ENCODE measurements at regions not wholly inside any gene's neighbourhood (a gene's known extent, or its start where the extent isn't known, plus 50 kb on each side); places are given as distances from the start of the nearest gene placed in this dataset.

DNA sequence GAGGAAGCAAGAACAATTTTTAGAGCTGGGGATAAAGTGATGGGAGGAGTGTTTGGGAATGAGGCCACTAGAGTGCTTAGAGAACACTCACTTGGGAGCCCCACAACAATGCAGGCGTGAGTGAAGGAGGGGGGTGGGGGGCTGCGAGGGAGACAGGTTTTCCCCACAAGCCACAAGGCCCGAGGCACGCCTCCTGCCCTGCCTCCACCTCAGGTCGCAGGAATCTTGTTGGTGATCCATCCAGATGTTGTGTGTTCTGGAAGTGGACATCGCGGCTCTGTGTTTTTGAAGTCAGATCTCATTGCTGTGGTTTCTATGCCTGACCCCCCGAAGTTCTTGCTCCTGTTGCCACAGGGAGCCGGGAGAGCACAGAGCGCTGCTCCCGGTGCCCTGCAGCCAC, 178.0 kb upstream of the BMPER start:
- no peak for DNase-seq (ENCODE audit: low read depth)

GRCh38 chr7:33728873-33729551, 176.3 kb upstream of the BMPER start:
- no peak for DNase-seq (ENCODE audit: low read depth)

DNA sequence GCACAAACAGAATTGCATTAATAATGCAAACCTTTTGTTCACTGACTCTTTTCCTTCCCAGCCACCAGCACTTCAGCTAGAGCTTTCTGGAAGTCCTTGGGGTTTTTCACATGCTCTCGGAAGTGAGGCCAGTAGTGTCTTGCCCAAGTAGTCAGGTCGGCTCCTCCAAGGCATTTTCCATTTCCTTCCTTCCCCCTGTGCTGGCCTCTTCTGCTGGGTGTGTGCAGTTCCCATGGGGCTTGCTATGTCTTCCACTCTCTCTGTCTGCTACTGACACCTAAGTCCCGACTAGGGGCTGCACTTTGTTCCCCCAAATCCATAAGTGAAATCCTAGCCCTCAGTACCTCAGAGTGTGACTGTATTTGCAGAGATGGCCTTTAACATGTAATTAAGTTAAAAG, 175.6 kb upstream of the BMPER start:
- no peak for DNase-seq (ENCODE audit: low read depth)

GRCh38 chr7:33730958-33731357, 174.4 kb upstream of the BMPER start:
- DNase-seq (ENCODE audit: low read depth): no peak

- no peak for DNase-seq (ENCODE audit: low read depth)
Observed at GRCh38 chr7:33731912-33732311, 173.4 kb upstream of the BMPER start.

- no peak for DNase-seq (ENCODE audit: low read depth)
Observed at GRCh38 chr7:33732462-33732861, 172.9 kb upstream of the BMPER start.

DNA sequence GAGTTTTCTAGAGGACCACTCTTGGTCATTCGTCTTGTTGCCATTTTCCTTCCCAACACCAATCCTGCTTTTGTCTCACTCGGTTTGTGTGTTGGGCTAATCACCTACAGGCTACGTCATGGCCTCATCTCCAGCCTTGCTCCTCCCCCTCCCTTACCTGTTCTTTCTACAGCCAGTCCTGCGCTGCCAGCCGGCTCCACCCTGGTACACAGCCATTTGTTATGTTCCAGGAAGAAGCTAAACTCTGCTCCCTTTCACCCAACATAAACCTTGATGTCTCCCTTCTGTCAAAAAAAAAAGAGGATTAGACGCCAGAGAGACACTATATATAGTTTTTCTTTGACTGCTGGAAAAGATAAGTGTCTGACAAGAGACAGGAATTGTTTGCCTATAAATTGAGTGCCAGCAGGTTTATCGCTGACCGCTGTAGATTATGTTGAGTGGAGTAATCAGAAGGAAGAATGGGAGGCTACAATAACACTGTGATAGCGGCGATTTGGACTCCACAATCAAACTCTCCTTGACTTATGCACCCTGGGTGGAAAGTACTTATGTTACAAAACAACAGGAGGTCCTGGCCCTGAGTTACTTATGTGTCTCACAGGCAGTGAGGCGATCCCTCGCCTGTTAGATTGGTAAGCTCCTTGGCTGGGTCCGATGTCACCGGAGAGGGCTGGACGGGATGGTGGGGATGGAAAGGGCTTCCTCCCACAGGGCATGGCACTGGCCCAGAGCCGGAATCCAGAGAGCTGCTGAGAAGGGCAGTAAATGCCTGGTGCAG, 171.3 kb upstream of the BMPER start:
- no peak for DNase-seq (ENCODE audit: low read depth)

- DNase-seq (ENCODE audit: low read depth): no peak
Observed at GRCh38 chr7:33735403-33735802, 169.9 kb upstream of the BMPER start.

GRCh38 chr7:33736521-33737221, 168.7 kb upstream of the BMPER start:
- no peak for DNase-seq (ENCODE audit: low read depth)

DNA sequence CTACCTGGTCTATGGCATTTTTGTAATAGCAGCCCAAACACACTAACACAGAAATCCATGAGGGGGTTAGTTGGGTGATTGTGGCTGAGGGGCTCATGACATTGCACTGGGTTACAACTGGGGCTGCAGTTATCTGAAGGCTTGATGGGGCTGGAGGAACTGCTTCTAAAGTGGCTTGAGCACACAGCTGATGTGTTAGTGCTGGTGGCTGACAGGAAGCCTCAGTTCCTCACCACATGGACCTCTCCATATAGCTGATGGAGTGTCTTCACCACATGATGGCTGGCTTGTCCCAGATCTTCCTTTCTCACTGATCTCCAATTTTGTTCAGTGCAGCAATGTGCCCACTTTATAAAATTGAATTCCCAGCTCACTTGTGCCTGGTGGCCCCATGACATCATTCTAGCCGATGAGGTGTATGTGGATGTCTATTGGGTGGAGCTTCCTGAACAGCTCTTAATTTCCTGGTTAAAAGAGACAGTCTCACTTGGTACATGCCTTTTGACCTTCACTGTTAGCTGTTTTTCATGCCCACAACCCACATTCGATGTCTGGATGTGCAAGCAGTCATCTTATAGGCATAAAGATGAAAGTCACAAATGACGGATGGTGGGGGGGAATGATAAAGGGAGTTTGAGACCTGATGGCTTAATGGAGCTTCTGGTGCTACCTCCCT, 166.9 kb upstream of the BMPER start:
- DNase-seq (ENCODE audit: low read depth): no peak

GRCh38 chr7:33739286-33739685, 166.1 kb upstream of the BMPER start:
- DNase-seq (ENCODE audit: low read depth): no peak

GRCh38 chr7:33742521-33742920, 162.8 kb upstream of the BMPER start:
- DNase-seq (ENCODE audit: low read depth): no peak

- DNase-seq (ENCODE audit: low read depth): no peak
Observed at GRCh38 chr7:33742999-33743587, 162.2 kb upstream of the BMPER start.

DNA sequence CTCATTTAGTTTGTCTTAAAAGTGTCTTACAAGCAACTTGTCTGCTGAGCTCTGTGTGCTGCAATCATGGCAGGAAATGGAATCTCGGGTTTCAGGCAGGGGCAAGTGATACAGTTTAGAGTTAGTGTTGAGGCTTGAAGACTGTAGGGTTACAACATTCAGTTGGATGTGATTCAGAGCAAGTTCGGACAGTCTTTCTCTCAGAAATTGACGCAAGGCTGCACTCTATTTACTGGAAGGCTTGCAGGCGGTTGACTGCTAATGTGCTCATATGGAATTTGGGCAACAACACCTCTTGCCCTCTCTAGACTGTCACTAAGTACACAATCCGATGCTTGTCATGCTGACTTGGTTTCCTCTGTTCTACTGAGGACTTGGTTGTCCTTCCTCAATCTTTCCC, 161.7 kb upstream of the BMPER start:
- DNase-seq (ENCODE audit: low read depth): peak; percentile 48

GRCh38 chr7:33744293-33745075, 160.9 kb upstream of the BMPER start:
- DNase-seq (ENCODE audit: low read depth): peak; percentile 58

GRCh38 chr7:33745934-33746333, 159.4 kb upstream of the BMPER start:
- peak; percentile 66 for DNase-seq (ENCODE audit: low read depth)

DNA sequence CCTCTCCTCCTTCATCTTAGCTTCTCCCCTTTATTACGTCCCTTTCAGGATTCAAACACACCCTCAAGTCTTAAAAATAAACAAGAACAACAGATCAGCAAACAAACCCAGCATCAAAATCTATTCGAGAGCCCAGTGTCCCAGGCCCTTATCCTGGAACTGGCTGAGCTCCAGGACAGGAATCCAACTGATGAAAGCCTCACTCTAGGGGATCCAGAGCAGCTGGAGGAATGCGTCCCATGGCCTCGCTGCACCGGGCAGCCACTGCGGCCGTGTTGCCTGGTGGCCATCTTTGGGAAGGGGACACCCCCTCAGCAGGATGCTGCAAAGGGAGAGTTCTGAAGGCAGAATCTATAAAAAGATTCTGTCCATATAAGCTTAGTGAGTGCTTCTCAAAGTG, 156.5 kb upstream of the BMPER start:
- DNase-seq (ENCODE audit: low read depth): no peak

- DNase-seq (ENCODE audit: low read depth): peak; percentile 57
Observed at GRCh38 chr7:33750177-33750576, 155.2 kb upstream of the BMPER start.

DNA sequence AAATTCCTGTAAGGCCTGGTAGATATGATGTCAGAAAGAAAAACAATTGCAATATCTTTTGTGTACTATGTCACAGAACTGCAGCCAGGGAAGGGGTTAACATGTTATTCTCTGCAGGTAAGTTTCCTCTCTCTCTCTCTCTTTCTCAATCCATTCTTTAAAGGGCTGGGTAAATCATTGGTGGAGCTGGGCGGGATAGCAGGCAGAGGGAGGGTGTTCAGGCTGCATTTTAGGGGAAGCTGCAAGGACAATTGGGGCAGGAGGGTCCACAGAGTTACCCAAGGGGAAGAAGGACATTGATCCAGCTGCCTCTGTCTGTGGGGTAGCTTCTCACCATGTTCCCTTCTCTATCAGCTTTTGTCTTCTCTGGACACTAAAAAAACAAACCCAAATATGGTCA, 153.9 kb upstream of the BMPER start:
- DNase-seq (ENCODE audit: low read depth): no peak

GRCh38 chr7:33753881-33754525, 151.3 kb upstream of the BMPER start:
- DNase-seq (ENCODE audit: low read depth): no peak

Data from ELR (cell line).